Heart left ventricle (tissue), 13 donors: ENCODE measurements at regions not wholly inside any gene's neighbourhood (a gene's known extent, or its start where the extent isn't known, plus 50 kb on each side); places are given as distances from the start of the nearest gene placed in this dataset.

Experiments used
- CTCF ChIP-seq, 12 donors: fragments of 200-600 bp; sonication (generic) in 4 of 12; IDR thresholded peaks; one replicate each; pipeline versions ENCODE4 v1.5.0 to v1.8.0; 2018 to 2022; ENCODE audit warnings: antibody characterized with exemption in 12 of 12, mild to moderate bottlenecking in 5 of 12
- POLR2A ChIP-seq, 2 donors: fragments of 450-650 bp; IDR thresholded peaks; one replicate each; pipeline ENCODE4 v1.6.1; 2017; ENCODE audit warnings: antibody characterized with exemption in 2 of 2, mild to moderate bottlenecking in 2 of 2, moderate library complexity in 2 of 2
- donor health status: ischemic (EF 13 %, LVEDD 7.1; RV severe dilation, severe dysfunction).
- donor health status: DM: no; HTN: yes; CAD: no.
- donor health status: DM: no; HTN: no; CAD: no.
- donor health status: ischemic (EF 25% LVEDD 6.9; RV normal size, moderate dysfunction).
- donor health status: ischemic (EF 25% LVEDD 5.7; RV mildly dilated, moderate dysfunction).
- donor health status: ischemic (EF 35%, LVEDD 5.7; RV mildly dilated, moderate dysfunction).
- donor health status: nonischemic (EF 11% LVEDD 7.7; RV severe dilation, severe dysfunction).
- donor health status: DM: yes; HTN: yes; CAD: no.
- donor health status: PGD.
- donor health status: ischemic (EF 29% LVEDD 5.4; RV normal size, mild dysfunction).
- donor health status: nonischemic (EF 23%, LVEDD 6.1; RV moderate dilation, normal function).

GRCh38 chr2:53519918-53520841, 247.4 kb upstream of the CHAC2 start:
- TF ChIP-seq CTCF (IDR thresholded peaks at IDR 0.05) (no peak), POLR2A (IDR thresholded peaks at IDR 0.05) (no peak)
